Mesenchymal stem cell (in vitro differentiated cells and primary cell): ENCODE measurements at regions not wholly inside any gene's neighbourhood (a gene's known extent, or its start where the extent isn't known, plus 50 kb on each side); places are given as distances from the start of the nearest gene placed in this dataset.
A peak's percentile ranks its signal among the peaks of the same experiment; 100 is the strongest.

Source experiments
- DNase-seq: peaks from one replicate; pipeline ENCODE4 v3.0.0-alpha.2; 2013
- H2AFZ ChIP-seq: one replicate; pipeline ENCODE4 v1.6.1; 2013; ENCODE audit warnings: low read depth, mild to moderate bottlenecking, control low read depth, inconsistent platforms, low read length, moderate library complexity
- H2AK5ac ChIP-seq: 2 replicates; pipeline ENCODE4 v1.6.1; 2013; ENCODE audit warnings: low read length, moderate library complexity, mild to moderate bottlenecking, inconsistent platforms; ENCODE audit not compliant: severe bottlenecking
- H2BK120ac ChIP-seq: one replicate; pipeline ENCODE4 v1.6.1; 2013; ENCODE audit warnings: low read depth, mild to moderate bottlenecking, inconsistent platforms, low read length, moderate library complexity
- H2BK12ac ChIP-seq, 2 experiments: one replicate each; pipeline ENCODE4 v1.6.1; 2013; ENCODE audit warnings: inconsistent platforms in 2 of 2, low read length in 2 of 2, mild to moderate bottlenecking in 2 of 2, moderate library complexity in 2 of 2, control low read depth in 1 of 2
- H2BK15ac ChIP-seq: one replicate; pipeline ENCODE4 v1.6.1; 2013; ENCODE audit warnings: mild to moderate bottlenecking, low read depth, inconsistent platforms; ENCODE audit not compliant: poor library complexity, severe bottlenecking
- H2BK5ac ChIP-seq: 2 replicates; pipeline ENCODE4 v1.6.1; 2013; ENCODE audit warnings: low read depth, mild to moderate bottlenecking, low read length, control low read depth, inconsistent platforms; ENCODE audit not compliant: poor library complexity, severe bottlenecking
- H3K14ac ChIP-seq, 2 experiments: one replicate each; pipeline ENCODE4 v1.6.1; 2013; ENCODE audit warnings: inconsistent platforms in 2 of 2, low read length in 2 of 2, control low read depth in 1 of 2, mild to moderate bottlenecking in 1 of 2, moderate library complexity in 1 of 2
- H3K18ac ChIP-seq, 2 experiments: one replicate each; pipeline ENCODE4 v1.6.1; 2013; ENCODE audit warnings: inconsistent platforms in 2 of 2, low read length in 2 of 2, control low read depth in 1 of 2, low read depth in 1 of 2, mild to moderate bottlenecking in 1 of 2
- H3K23ac ChIP-seq, 2 experiments: one replicate each; pipeline ENCODE4 v1.6.1; 2013; ENCODE audit warnings: inconsistent platforms in 2 of 2, low read length in 2 of 2, mild to moderate bottlenecking in 2 of 2, moderate library complexity in 2 of 2, control low read depth in 1 of 2
- H3K27ac ChIP-seq: 2 replicates; pipeline ENCODE4 v1.5.1; 2013; ENCODE audit warnings: mild to moderate bottlenecking, moderate library complexity, low read length, control low read depth, inconsistent platforms; ENCODE audit not compliant: poor library complexity, severe bottlenecking
- H3K27me3 ChIP-seq, 2 experiments: 2 replicates each; pipeline versions ENCODE4 v1.6.1 to v1.7.0; 2013; ENCODE audit warnings: low read length in 2 of 2, mild to moderate bottlenecking in 2 of 2, moderate library complexity in 2 of 2, control low read depth in 1 of 2, inconsistent platforms in 1 of 2; ENCODE audit not compliant: control insufficient read depth in 1 of 2, insufficient read depth in 1 of 2
- H3K36me3 ChIP-seq, 2 experiments: 2 replicates each; pipeline versions ENCODE4 v1.6.1 to v1.7.0; 2013; ENCODE audit warnings: low read length in 2 of 2, control low read depth in 1 of 2, inconsistent platforms in 1 of 2, low read depth in 1 of 2, mild to moderate bottlenecking in 1 of 2; ENCODE audit not compliant: insufficient read depth in 2 of 2, control insufficient read depth in 1 of 2
- H3K4ac ChIP-seq, 2 experiments: one replicate each; pipeline ENCODE4 v1.6.1; 2013; ENCODE audit warnings: inconsistent platforms in 2 of 2, low read length in 2 of 2, mild to moderate bottlenecking in 2 of 2, moderate library complexity in 2 of 2, control low read depth in 1 of 2, low read depth in 1 of 2
- H3K4me1 ChIP-seq: 2 replicates; pipeline ENCODE4 v1.6.1; 2013; ENCODE audit warnings: low read depth, low read length, control low read depth; ENCODE audit not compliant: control insufficient read depth, insufficient read depth
- H3K4me2 ChIP-seq: 2 replicates; pipeline ENCODE4 v1.6.1; 2013; ENCODE audit warnings: low read length, mild to moderate bottlenecking, inconsistent platforms; ENCODE audit not compliant: poor library complexity, severe bottlenecking
- H3K4me3 ChIP-seq, 2 experiments: 2 replicates each; pipeline versions ENCODE4 v1.5.1 to v1.7.0; 2013; ENCODE audit warnings: low read length in 2 of 2, mild to moderate bottlenecking in 2 of 2, control low read depth in 1 of 2, low read depth in 1 of 2; ENCODE audit not compliant: insufficient read depth in 1 of 2
- H3K79me1 ChIP-seq: replicated peaks from 2 replicates; pipeline ENCODE4 v1.6.1; 2013; ENCODE audit warnings: mild to moderate bottlenecking, control low read depth, low read length, inconsistent platforms; ENCODE audit not compliant: poor library complexity, severe bottlenecking
- H3K9ac ChIP-seq: 2 replicates; pipeline ENCODE4 v1.7.0; 2013; ENCODE audit warnings: mild to moderate bottlenecking, low read length, moderate library complexity
- H3K9me3 ChIP-seq: 2 replicates; pipeline ENCODE4 v1.7.0; 2013; ENCODE audit warnings: mild to moderate bottlenecking, low read length; ENCODE audit not compliant: control insufficient read depth
- H4K8ac ChIP-seq: one replicate; pipeline ENCODE4 v1.6.1; 2013; ENCODE audit warnings: inconsistent platforms, mild to moderate bottlenecking, low read length, moderate library complexity
- H4K91ac ChIP-seq: one replicate; pipeline ENCODE4 v1.6.1; 2013; ENCODE audit warnings: mild to moderate bottlenecking, low read length, inconsistent platforms
- WGBS: methylation state at CpG from one replicate; pipeline ENCODE4 v1.1.7; 2013; ENCODE audit warnings: mixed read lengths; 5-methylcytosine and 5-hydroxymethylcytosine counted together

- Histone ChIP-seq H2AFZ (no peak overlapping the region), H3K4me3 (no peak overlapping the region), H2AK5ac (no peak overlapping the region), H3K36me3 (no peaks in the 10 kb centered on the region), H3K4me1 (no peaks in the 10 kb centered on the region), H2BK120ac (no peak overlapping the region), H2BK15ac (no peak overlapping the region), H2BK12ac (no peak overlapping the region), H4K91ac (no peak overlapping the region), H3K27me3 (no peaks in the 10 kb centered on the region), H3K9ac (no peak overlapping the region), H3K4me2 (no peak overlapping the region), H3K27ac (no peak overlapping the region), H3K18ac (no peak overlapping the region), H3K79me1 (no peaks in the 10 kb centered on the region), H3K9me3 (peaks cover 8% of the 10 kb centered on the region), H2BK5ac (no peak overlapping the region), H3K14ac (no peak overlapping the region), H3K23ac (no peak overlapping the region), H4K8ac (no peak overlapping the region), H3K4ac (no peak overlapping the region)
- no CpG with 5 or more reads among the region's 2 CpGs for WGBS
- no peak for DNase-seq
Observed at GRCh38 chr4:65202165-65202852, 468.0 kb downstream of the EPHA5 start.

GRCh38 chr4:65195666-65196065 is 474.6 kb downstream of the EPHA5 start:
- H3K4me1 ChIP-seq, result peaks cover 3% of the 10 kb centered on the region
- no peak overlapping the region for H2BK5ac ChIP-seq
- no peaks in the 10 kb centered on the region for H3K36me3 ChIP-seq
- no peak overlapping the region for H3K4me3 ChIP-seq
- H2AK5ac ChIP-seq, result no peak overlapping the region
- H3K18ac ChIP-seq, result no peak overlapping the region
- H3K79me1 ChIP-seq, result no peaks in the 10 kb centered on the region
- H3K27me3 ChIP-seq, result no peaks in the 10 kb centered on the region
- no peak overlapping the region for H3K9ac ChIP-seq
- H4K8ac ChIP-seq, result no peak overlapping the region
- DNase-seq, result no peak
- peaks cover 3% of the 10 kb centered on the region for H3K9me3 ChIP-seq
- H4K91ac ChIP-seq, result peak overlapping the region; percentile 56
- WGBS, result 88% methylated on average over 5 of the region's 5 CpGs
- H3K14ac ChIP-seq, result no peak overlapping the region
- no peak overlapping the region for H2AFZ ChIP-seq
- H3K23ac ChIP-seq, result no peak overlapping the region
- no peak overlapping the region for H2BK12ac ChIP-seq
- no peak overlapping the region for H3K4me2 ChIP-seq
- no peak overlapping the region for H2BK120ac ChIP-seq
- H3K4ac ChIP-seq, result no peak overlapping the region
- H3K27ac ChIP-seq, result no peak overlapping the region
- no peak overlapping the region for H2BK15ac ChIP-seq

GRCh38 chr4:65195002-65195401 is 475.3 kb downstream of the EPHA5 start:
- H3K79me1 ChIP-seq, result no peaks in the 10 kb centered on the region
- H3K36me3 ChIP-seq, result no peaks in the 10 kb centered on the region
- no peak overlapping the region for H3K9ac ChIP-seq
- H4K8ac ChIP-seq, result no peak overlapping the region
- H2AK5ac ChIP-seq, result no peak overlapping the region
- H2BK120ac ChIP-seq, result no peak overlapping the region
- H3K4me2 ChIP-seq, result no peak overlapping the region
- no peak overlapping the region for H3K18ac ChIP-seq
- H2BK12ac ChIP-seq, result no peak overlapping the region
- peaks cover 3% of the 10 kb centered on the region for H3K9me3 ChIP-seq
- no peak overlapping the region for H2AFZ ChIP-seq
- no peak overlapping the region for H2BK5ac ChIP-seq
- H2BK15ac ChIP-seq, result no peak overlapping the region
- no peak overlapping the region for H3K14ac ChIP-seq
- H3K27ac ChIP-seq, result no peak overlapping the region
- H4K91ac ChIP-seq, result no peak overlapping the region
- no peaks in the 10 kb centered on the region for H3K27me3 ChIP-seq
- no peak for DNase-seq
- 51% methylated on average over 2 of the region's 2 CpGs for WGBS
- no peak overlapping the region for H3K4ac ChIP-seq
- H3K4me3 ChIP-seq, result no peak overlapping the region
- no peak overlapping the region for H3K23ac ChIP-seq
- peaks cover 3% of the 10 kb centered on the region for H3K4me1 ChIP-seq

- Histone ChIP-seq H2AK5ac (no peak overlapping the region), H3K14ac (no peak overlapping the region), H3K9ac (no peak overlapping the region), H3K27ac (no peak overlapping the region), H3K4me2 (no peak overlapping the region), H3K27me3 (no peaks in the 10 kb centered on the region), H3K18ac (no peak overlapping the region), H4K8ac (no peak overlapping the region), H3K4ac (no peak overlapping the region), H3K9me3 (peaks cover 3% of the 10 kb centered on the region), H2BK5ac (no peak overlapping the region), H3K36me3 (no peaks in the 10 kb centered on the region), H2AFZ (no peak overlapping the region), H3K4me1 (peaks cover 3% of the 10 kb centered on the region), H3K79me1 (no peaks in the 10 kb centered on the region), H3K23ac (no peak overlapping the region), H2BK120ac (no peak overlapping the region), H4K91ac (peak overlapping the region; percentile 58), H2BK12ac (no peak overlapping the region), H2BK15ac (no peak overlapping the region), H3K4me3 (no peak overlapping the region)
- DNase-seq, result no peak
- 78% methylated on average over 7 of the region's 7 CpGs for WGBS
Observed at GRCh38 chr4:65193985-65194384, 476.3 kb downstream of the EPHA5 start.
